GM06990 (cell line): ENCODE measurements at regions not wholly inside any gene's neighbourhood (a gene's known extent, or its start where the extent isn't known, plus 50 kb on each side); places are given as distances from the start of the nearest gene placed in this dataset.

Experiments used
- DNase-seq: peaks from one replicate; pipeline ENCODE4 v3.0.0-alpha.2; 2011; ENCODE audit not compliant: insufficient read length; ENCODE audit errors: extremely low read depth
- H3K27me3 ChIP-seq: replicated peaks from 2 replicates; pipeline ENCODE4 v1.6.0; 2011; ENCODE audit warnings: low read length; ENCODE audit not compliant: control insufficient read depth, insufficient read depth
- H3K36me3 ChIP-seq: 2 replicates; pipeline ENCODE4 v1.5.1; 2011; ENCODE audit warnings: low read length; ENCODE audit not compliant: control insufficient read depth, insufficient read depth
- H3K4me3 ChIP-seq: replicated peaks from 2 replicates; pipeline ENCODE4 v1.5.1; 2011; ENCODE audit warnings: low read depth, mild to moderate bottlenecking, control low read depth, low read length
- TF ChIP-seq, protein P1 (sequence below): IDR thresholded peaks from 2 replicates; pipeline ENCODE4 v1.5.1; 2011; ENCODE audit warnings: low read length, control low read depth, mild to moderate bottlenecking, inconsistent platforms; ENCODE audit not compliant: insufficient read depth, poor library complexity, severe bottlenecking

- H3K27me3 ChIP-seq = no peaks in the 10 kb centered on the region
- no peak overlapping the region for H3K4me3 ChIP-seq
- TF ChIP-seq, protein P1, sequence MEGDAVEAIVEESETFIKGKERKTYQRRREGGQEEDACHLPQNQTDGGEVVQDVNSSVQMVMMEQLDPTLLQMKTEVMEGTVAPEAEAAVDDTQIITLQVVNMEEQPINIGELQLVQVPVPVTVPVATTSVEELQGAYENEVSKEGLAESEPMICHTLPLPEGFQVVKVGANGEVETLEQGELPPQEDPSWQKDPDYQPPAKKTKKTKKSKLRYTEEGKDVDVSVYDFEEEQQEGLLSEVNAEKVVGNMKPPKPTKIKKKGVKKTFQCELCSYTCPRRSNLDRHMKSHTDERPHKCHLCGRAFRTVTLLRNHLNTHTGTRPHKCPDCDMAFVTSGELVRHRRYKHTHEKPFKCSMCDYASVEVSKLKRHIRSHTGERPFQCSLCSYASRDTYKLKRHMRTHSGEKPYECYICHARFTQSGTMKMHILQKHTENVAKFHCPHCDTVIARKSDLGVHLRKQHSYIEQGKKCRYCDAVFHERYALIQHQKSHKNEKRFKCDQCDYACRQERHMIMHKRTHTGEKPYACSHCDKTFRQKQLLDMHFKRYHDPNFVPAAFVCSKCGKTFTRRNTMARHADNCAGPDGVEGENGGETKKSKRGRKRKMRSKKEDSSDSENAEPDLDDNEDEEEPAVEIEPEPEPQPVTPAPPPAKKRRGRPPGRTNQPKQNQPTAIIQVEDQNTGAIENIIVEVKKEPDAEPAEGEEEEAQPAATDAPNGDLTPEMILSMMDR = no peak
- H3K36me3 ChIP-seq = no peaks in the 10 kb centered on the region
- no peak for DNase-seq
These were observed 501.6 kb upstream of the PHF14 start for GRCh38 chr7:10472115-10472514.

DNA sequence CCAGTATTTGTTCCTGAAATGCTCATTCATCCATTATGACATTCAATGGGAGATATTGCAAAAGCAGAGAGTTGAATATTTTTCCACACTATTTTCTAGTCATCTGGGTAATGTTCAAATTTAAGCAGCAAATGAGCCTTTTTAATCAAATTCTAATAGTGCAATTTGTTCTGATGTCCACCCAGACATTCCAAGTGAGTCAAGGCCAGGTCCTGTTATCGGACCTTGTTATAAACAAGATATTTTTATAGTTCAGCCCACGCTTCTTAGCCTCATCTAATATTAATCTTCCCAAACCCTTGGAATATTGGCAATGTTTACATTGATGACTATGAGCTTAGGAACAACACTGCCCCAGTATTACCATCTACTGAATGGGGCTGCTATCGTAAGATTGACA is 500.1 kb upstream of the PHF14 start:
- H3K27me3 ChIP-seq = no peaks in the 10 kb centered on the region
- no peak for DNase-seq
- TF ChIP-seq, protein P1 = no peak
- no peak overlapping the region for H3K4me3 ChIP-seq
- H3K36me3 ChIP-seq = no peaks in the 10 kb centered on the region

- DNase-seq = no peak
- TF ChIP-seq, protein P1 = no peak
- no peaks in the 10 kb centered on the region for H3K36me3 ChIP-seq
- H3K4me3 ChIP-seq = no peak overlapping the region
- no peaks in the 10 kb centered on the region for H3K27me3 ChIP-seq
These were observed 499.6 kb upstream of the PHF14 start for GRCh38 chr7:10474048-10474447.

- H3K36me3 ChIP-seq = no peaks in the 10 kb centered on the region
- H3K27me3 ChIP-seq = no peaks in the 10 kb centered on the region
- H3K4me3 ChIP-seq = no peak overlapping the region
- no peak for DNase-seq
- TF ChIP-seq, protein P1 = no peak
These were observed 497.6 kb upstream of the PHF14 start for GRCh38 chr7:10475940-10476641.

- no peaks in the 10 kb centered on the region for H3K27me3 ChIP-seq
- no peaks in the 10 kb centered on the region for H3K36me3 ChIP-seq
- no peak for DNase-seq
- TF ChIP-seq, protein P1 = no peak
- no peak overlapping the region for H3K4me3 ChIP-seq
These were observed 497.0 kb upstream of the PHF14 start for GRCh38 chr7:10476642-10477041.

GRCh38 chr7:10483671-10484070 is 490.0 kb upstream of the PHF14 start:
- DNase-seq = no peak
- Histone ChIP-seq H3K4me3 (no peak overlapping the region), H3K27me3 (no peaks in the 10 kb centered on the region), H3K36me3 (no peaks in the 10 kb centered on the region)
- TF ChIP-seq, protein P1 = no peak
